Uterus (tissue), 3 donors: ENCODE measurements at regions not wholly inside any gene's neighbourhood (a gene's known extent, or its start where the extent isn't known, plus 50 kb on each side); places are given as distances from the start of the nearest gene placed in this dataset.

Experiments
- DNase-seq, 2 donors: peaks; one replicate each; pipeline ENCODE4 v3.0.0-alpha.2; 2019 to 2020
- H3K27ac ChIP-seq, 2 donors: fragments of 200-600 bp; sonication (generic); 1 replicate in 1 of 2; 2 replicates in 1 of 2; pipeline ENCODE4 v1.5.1; 2016 to 2018
- H3K27me3 ChIP-seq, 2 donors: fragments of 200-600 bp; sonication (generic); one replicate each; pipeline ENCODE4 v1.5.1; 2018 to 2019; ENCODE audit warnings: control low read depth in 1 of 2
- H3K36me3 ChIP-seq, 2 donors: fragments of 200-600 bp; sonication (generic); one replicate each; pipeline ENCODE4 v1.5.1; 2019; ENCODE audit warnings: control low read depth in 1 of 2
- H3K4me1 ChIP-seq, 2 donors: fragments of 200-600 bp; sonication (generic); one replicate each; pipeline ENCODE4 v1.5.1; 2018 to 2019; ENCODE audit warnings: control low read depth in 1 of 2
- H3K4me3 ChIP-seq, 2 donors: fragments of 200-600 bp; sonication (generic); 1 replicate in 1 of 2; 2 replicates in 1 of 2; pipeline ENCODE4 v1.5.1; 2018 to 2019; ENCODE audit warnings: mild to moderate bottlenecking in 1 of 2
- H3K9me3 ChIP-seq, 2 donors: fragments of 200-600 bp; sonication (generic); one replicate each; pipeline ENCODE4 v1.5.1; 2019; ENCODE audit warnings: control low read depth in 1 of 2
- CTCF ChIP-seq, 4 experiments: fragments of 200-600 bp in 2 of 4; fragments of 450-650 bp in 2 of 4; sonication (generic) in 2 of 4; IDR thresholded peaks; one replicate each; pipeline ENCODE4 v1.5.1; 2016 to 2019; ENCODE audit warnings: antibody characterized with exemption in 4 of 4, mild to moderate bottlenecking in 2 of 4, moderate library complexity in 1 of 4
- POLR2A ChIP-seq, 2 donors: fragments of 450-650 bp; IDR thresholded peaks; one replicate each; pipeline ENCODE4 v1.6.1; 2016; ENCODE audit warnings: antibody characterized with exemption in 2 of 2, mild to moderate bottlenecking in 1 of 2, moderate library complexity in 1 of 2
- intact Hi-C: fragments of 100-400 bp; cut with DNase I; formaldehyde crosslinking; loops from one replicate; pipeline ENCODE4 v1.15.1; 2023; ENCODE audit warnings: low total_unique reads
- donor health status: DM: yes; HTN: yes; CAD: no.

- no peak overlapping the region for H3K27ac ChIP-seq
- H3K27me3 ChIP-seq = no peaks in the 10 kb centered on the region
- DNase-seq = no peak
- intact Hi-C loops = loop anchor here (10.0 kb wide), 1 partner anchor 546 kb away; no protein-coding TSS in a partner anchor
- no peak for TF ChIP-seq POLR2A (IDR thresholded peaks at IDR 0.05)
- TF ChIP-seq CTCF (IDR thresholded peaks at IDR 0.05) = no peak
- no peaks in the 10 kb centered on the region for H3K4me1 ChIP-seq
- no peaks in the 10 kb centered on the region for H3K36me3 ChIP-seq
- no peak overlapping the region for H3K4me3 ChIP-seq
- no peaks in the 10 kb centered on the region for H3K9me3 ChIP-seq
These were observed 110.1 kb upstream of the NXT1 start for GRCh38 chr20:23240519-23240918.

- no peaks in the 10 kb centered on the region for H3K36me3 ChIP-seq
- no peak for DNase-seq
These were observed 113.4 kb upstream of the NXT1 start for GRCh38 chr20:23237201-23237600.

GRCh38 chr20:23235173-23236027 is 115.2 kb upstream of the NXT1 start:
- TF ChIP-seq POLR2A (IDR thresholded peaks at IDR 0.05) = no peak
- peak; percentile 46 to 63 (median 57) for TF ChIP-seq CTCF (IDR thresholded peaks at IDR 0.05)
- Histone ChIP-seq H3K36me3 (no peaks in the 10 kb centered on the region), H3K27ac (no peak overlapping the region), H3K27me3 (no peaks in the 10 kb centered on the region), H3K4me1 (no peaks in the 10 kb centered on the region), H3K4me3 (no peak overlapping the region), H3K9me3 (no peaks in the 10 kb centered on the region)
- intact Hi-C loops = no loop called here
- DNase-seq = peak in 1 of 2 donors; percentile 38

More at GRCh38 chr20:23237201-23237600, 113.4 kb upstream of the NXT1 start:
- no peaks in the 10 kb centered on the region for H3K9me3 ChIP-seq
- H3K27me3 ChIP-seq = no peaks in the 10 kb centered on the region
- intact Hi-C loops = no loop called here
- H3K4me1 ChIP-seq = no peaks in the 10 kb centered on the region
- H3K27ac ChIP-seq = no peak overlapping the region
- H3K4me3 ChIP-seq = no peak overlapping the region
- no peak for TF ChIP-seq POLR2A (IDR thresholded peaks at IDR 0.05)

- Histone ChIP-seq H3K36me3 (no peaks in the 10 kb centered on the region), H3K27me3 (no peaks in the 10 kb centered on the region), H3K4me3 (no peak overlapping the region), H3K4me1 (no peaks in the 10 kb centered on the region), H3K9me3 (no peaks in the 10 kb centered on the region), H3K27ac (no peak overlapping the region)
- intact Hi-C loops = no loop called here
- DNase-seq = no peak
- TF ChIP-seq CTCF (IDR thresholded peaks at IDR 0.05) (no peak), POLR2A (IDR thresholded peaks at IDR 0.05) (no peak)
These were observed 116.1 kb upstream of the NXT1 start for GRCh38 chr20:23234311-23235078.

GRCh38 chr20:23233341-23233740 is 117.2 kb upstream of the NXT1 start:
- no peaks in the 10 kb centered on the region for H3K36me3 ChIP-seq
- TF ChIP-seq POLR2A (IDR thresholded peaks at IDR 0.05) = no peak
- no peak for TF ChIP-seq CTCF (IDR thresholded peaks at IDR 0.05)
- H3K4me3 ChIP-seq = no peak overlapping the region
- intact Hi-C loops = no loop called here
- H3K9me3 ChIP-seq = no peaks in the 10 kb centered on the region
- DNase-seq = no peak
- H3K27me3 ChIP-seq = no peaks in the 10 kb centered on the region
- no peak overlapping the region for H3K27ac ChIP-seq
- no peaks in the 10 kb centered on the region for H3K4me1 ChIP-seq
